HG03108 (cell line): ENCODE measurements at regions not wholly inside any gene's neighbourhood (a gene's known extent, or its start where the extent isn't known, plus 50 kb on each side); places are given as distances from the start of the nearest gene placed in this dataset.

Experiments
- ATAC-seq: cut with Tn5 transposase; IDR thresholded peaks from one replicate; pipeline ENCODE4 v1.9.1; 2021; ENCODE audit warnings: moderate library complexity; ENCODE audit not compliant: unreplicated experiment

DNA sequence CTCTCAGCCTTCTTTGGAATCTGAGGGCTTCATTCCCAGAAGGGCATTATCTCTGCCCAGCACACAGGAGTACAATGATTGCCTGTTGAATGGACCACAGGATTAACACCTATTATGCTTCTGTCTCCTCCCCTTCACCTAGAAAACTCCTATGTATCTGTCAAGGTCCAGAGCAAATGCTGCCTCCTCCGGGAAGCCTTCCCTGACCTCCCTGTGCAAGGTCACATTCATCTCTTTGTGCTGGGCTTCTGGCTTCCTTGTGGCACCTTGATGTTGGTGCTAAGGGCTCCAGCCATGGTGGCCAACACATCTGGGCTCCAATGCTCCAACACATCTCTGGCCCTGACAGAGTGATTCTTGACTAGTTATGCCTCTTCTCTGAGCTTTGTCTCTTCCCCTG is 49.9 kb upstream of the ATP2B2 start:
- no peak for ATAC-seq

DNA sequence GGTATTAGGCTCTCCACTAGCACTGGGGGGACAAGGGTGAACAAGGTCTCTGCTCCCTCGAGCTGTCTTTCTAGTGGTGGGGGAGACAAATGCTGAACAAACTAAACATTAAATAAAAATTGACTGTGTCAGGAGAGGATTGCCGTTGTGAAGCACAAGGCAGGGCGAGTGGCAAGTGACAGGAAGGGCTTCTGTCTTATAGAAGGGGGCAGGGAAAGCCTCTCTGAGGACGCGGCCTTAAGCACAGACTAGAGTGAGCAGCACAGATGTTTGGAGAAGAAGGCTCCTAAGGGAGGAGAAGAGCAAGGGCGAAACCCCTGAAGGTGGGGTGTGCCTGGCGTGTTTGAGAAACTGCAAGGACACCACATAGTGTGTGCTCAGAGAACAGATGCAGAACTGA is 50.9 kb upstream of the ATP2B2 start:
- ATAC-seq, result no peak

- ATAC-seq, result no peak
Measured at GRCh38 chr3:10557250-10557649, 51.9 kb upstream of the ATP2B2 start.

DNA sequence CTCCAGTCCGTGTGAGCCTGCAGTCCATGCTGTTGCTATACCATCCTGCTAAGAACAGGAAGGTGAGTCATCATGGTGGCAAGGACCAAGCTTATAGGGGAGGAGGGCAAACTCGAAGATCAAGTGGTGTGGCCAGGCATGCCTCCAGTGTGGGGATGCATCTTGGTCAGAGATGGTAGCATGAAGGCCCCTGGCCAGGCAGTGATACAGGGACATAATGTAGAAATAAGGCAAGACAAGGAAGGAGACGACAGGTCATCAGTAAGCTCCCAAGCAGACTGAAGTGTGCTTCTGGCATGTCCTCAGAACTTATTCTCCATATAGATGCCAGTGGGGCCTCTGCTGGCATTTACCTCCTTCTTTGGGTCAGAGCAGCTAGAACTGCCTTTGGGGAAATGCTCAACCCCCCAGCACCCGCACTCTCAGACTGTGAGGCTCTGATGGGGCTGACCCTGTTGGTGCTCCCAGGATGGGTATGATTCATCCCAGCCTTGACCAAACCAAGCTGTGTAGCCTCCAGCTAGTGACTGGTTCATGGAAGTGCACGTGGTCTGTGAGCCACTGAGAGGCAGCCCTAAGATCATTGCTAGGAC is 52.5 kb upstream of the ATP2B2 start:
- ATAC-seq, result no peak

DNA sequence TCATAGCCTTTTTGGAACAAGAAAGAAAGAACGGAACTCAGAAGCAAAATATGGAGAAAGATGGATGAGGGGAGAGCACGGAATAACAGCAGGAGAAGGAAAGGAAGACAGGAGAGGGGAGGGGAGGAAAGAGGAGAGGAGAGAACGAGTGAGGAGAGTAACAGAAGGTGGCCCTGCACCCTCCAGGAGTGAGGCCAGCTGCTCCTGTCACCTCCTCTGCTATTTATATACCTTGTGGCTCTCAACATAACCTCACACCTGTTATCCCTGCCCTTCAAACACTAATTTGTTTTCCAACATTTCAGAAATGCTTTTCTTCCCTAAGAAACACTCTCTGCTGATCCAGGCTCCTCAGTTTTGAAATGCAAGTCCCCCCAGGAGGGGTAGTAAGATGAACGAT is 53.4 kb upstream of the ATP2B2 start:
- no peak for ATAC-seq

- no peak for ATAC-seq
Measured at GRCh38 chr3:10560060-10560861, 54.9 kb upstream of the ATP2B2 start.

GRCh38 chr3:10561162-10561945 is 56.0 kb upstream of the ATP2B2 start:
- no peak for ATAC-seq

- ATAC-seq, result no peak
Measured at GRCh38 chr3:10561946-10562560, 56.7 kb upstream of the ATP2B2 start.

DNA sequence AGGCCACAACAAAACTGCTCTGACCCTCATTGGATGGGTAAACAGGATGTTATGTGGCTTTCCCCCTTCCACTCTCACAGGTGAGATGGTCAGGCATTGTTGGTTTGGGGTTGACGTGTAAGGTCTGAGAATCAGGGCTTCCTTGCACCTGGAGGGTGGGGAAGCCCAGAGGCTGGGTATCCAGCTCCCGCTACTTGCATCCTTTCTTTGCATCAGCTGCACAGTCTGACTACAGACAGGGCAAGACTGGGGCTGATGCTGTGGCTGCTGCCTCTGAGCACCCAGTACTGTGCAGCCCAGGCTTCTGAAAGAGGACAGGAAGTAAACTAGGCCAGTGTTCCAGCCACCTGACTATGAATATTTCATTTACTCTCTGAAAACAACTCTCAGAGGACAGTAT is 58.0 kb upstream of the ATP2B2 start:
- peak; percentile 90 for ATAC-seq

GRCh38 chr3:10565814-10566213 is 60.4 kb upstream of the ATP2B2 start:
- ATAC-seq, result no peak

DNA sequence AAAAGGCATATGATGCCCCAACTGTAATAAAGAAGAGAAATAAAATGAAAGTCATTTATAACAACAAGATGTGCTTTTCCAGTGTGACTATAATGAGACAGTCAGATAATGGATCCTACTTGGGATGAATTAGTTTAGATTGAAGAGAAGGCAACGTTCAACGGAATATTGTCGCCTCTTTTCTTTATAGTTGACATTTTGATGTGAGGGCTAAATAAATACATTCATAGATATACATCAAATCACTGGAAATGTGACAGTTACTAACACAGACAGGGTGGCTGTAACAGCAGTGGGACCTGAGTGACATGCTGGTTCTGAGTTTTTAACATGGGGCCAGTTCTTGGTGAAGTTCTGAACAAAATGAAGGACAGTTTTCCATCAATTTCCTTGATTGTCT is 61.1 kb upstream of the ATP2B2 start:
- ATAC-seq, result no peak

- ATAC-seq, result no peak
Measured at GRCh38 chr3:10568549-10568948, 63.2 kb upstream of the ATP2B2 start.

DNA sequence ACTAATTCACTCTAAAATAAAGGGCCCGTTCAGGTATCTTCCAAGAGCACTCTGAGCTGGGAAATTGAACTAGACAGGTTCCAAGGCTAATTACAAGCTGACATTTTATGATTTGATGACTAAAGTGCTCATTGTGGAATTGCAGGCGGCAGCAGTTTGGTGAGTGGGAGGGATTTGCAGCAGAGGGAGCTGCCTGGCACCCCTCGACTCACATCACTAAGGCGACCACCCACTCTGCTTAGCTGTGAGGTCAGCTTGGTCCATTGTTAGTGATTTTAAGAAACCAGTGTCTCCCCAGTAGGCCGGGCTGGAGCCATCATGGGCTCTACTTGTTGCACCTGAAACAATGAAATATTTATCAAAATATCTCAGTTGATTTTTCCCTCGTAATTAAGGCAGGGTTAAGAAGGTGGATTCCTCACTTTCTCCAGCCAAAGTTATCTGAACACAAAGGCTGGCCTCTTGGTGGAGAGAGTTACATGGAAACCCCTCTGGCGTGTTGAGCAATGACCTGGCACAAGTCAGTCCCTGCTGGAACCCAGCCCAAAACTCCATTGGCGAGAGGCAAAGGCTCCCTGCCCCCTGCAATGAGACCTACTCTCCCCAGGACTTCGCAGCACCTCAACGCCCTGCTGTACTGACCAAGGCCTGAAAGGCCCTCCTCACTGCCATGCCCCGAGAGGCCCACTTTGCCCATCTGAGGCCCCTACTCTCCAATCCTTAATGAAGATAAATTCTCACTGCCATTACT is 65.0 kb upstream of the ATP2B2 start:
- ATAC-seq, result no peak

- no peak for ATAC-seq
Measured at GRCh38 chr3:10574101-10574620, 68.8 kb upstream of the ATP2B2 start.

- ATAC-seq, result no peak
Measured at GRCh38 chr3:10575601-10576160, 70.3 kb upstream of the ATP2B2 start.

GRCh38 chr3:10577486-10577885 is 72.1 kb upstream of the ATP2B2 start:
- ATAC-seq, result no peak

- ATAC-seq, result no peak
Measured at GRCh38 chr3:10580426-10580825, 75.0 kb upstream of the ATP2B2 start.

DNA sequence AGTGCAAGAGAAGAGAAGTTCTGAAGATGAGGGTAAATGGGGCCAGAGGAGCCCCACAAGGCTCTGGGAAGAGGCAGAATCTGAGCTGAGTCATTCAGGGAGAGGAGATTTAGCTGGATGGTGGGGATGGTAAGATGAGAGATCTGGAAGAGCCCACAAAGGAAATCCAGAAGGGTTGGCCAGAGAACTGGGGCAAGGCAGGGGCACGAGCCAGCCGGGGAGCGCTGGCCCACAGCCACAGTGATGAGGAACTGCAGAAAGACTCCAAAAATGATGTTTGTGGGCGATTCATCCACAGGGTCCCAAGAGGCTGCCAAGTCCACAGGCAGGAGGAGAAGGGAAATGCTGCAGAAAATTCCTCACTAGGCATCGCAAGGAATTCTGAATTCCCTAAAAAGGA is 75.9 kb upstream of the ATP2B2 start:
- no peak for ATAC-seq

- ATAC-seq, result no peak
Measured at GRCh38 chr3:10581716-10582115, 76.3 kb upstream of the ATP2B2 start.

GRCh38 chr3:10582733-10583132 is 77.3 kb upstream of the ATP2B2 start:
- ATAC-seq, result no peak
